Naive thymus-derived CD4-positive, alpha-beta T cell (primary cell): ENCODE measurements at regions not wholly inside any gene's neighbourhood (a gene's known extent, or its start where the extent isn't known, plus 50 kb on each side); places are given as distances from the start of the nearest gene placed in this dataset.

Experiments
- ATAC-seq: fragments of 150-1000 bp; cut with Tn5 transposase; 2 replicates; pipeline ENCODE4 v1.10.0; 2021; ENCODE audit warnings: mild to moderate bottlenecking, moderate library complexity
- CTCF ChIA-PET: fragments of 350-600 bp; sonication (Branson Sonifier 250); formaldehyde crosslinking; loops from one replicate; lab custom pipeline; 2021; ENCODE audit warnings: antibody characterized with exemption; lab: Charles Lee
- POLR2A ChIA-PET: fragments of 350-600 bp; sonication (Branson Sonifier 250); formaldehyde crosslinking; loops from one replicate; lab custom pipeline; 2021; ENCODE audit warnings: antibody characterized with exemption, inconsistent platforms; lab: Charles Lee
- DNase-seq, 9 donors: peaks; one replicate each; pipeline versions ENCODE4 v3.0.0 to v3.0.0-alpha.2; 2020 to 2022; ENCODE audit warnings: mixed read lengths in 1 of 9
- H3K27ac ChIP-seq: one replicate; pipeline ENCODE4 v1.7.0; 2013; ENCODE audit warnings: mild to moderate bottlenecking, low read depth, low read length, moderate library complexity
- H3K27me3 ChIP-seq, 2 donors: one replicate each; pipeline ENCODE4 v1.7.0; 2013; ENCODE audit warnings: low read length in 2 of 2, mild to moderate bottlenecking in 2 of 2, moderate library complexity in 2 of 2; ENCODE audit not compliant: control insufficient read depth in 2 of 2, insufficient read depth in 2 of 2
- H3K36me3 ChIP-seq, 3 experiments: 1 replicate in 2 of 3; 2 replicates in 1 of 3; pipeline ENCODE4 v1.7.0; 2013; ENCODE audit warnings: low read length in 3 of 3, mild to moderate bottlenecking in 3 of 3, moderate library complexity in 1 of 3; ENCODE audit not compliant: insufficient read depth in 3 of 3, control insufficient read depth in 2 of 3
- H3K4me1 ChIP-seq, 2 donors: one replicate each; pipeline ENCODE4 v1.7.0; 2013; ENCODE audit warnings: low read length in 2 of 2, mild to moderate bottlenecking in 2 of 2, moderate library complexity in 1 of 2; ENCODE audit not compliant: control insufficient read depth in 2 of 2, insufficient read depth in 2 of 2
- H3K4me3 ChIP-seq: 2 replicates; pipeline ENCODE4 v1.7.0; 2013; ENCODE audit warnings: mild to moderate bottlenecking, low read length
- H3K9me3 ChIP-seq, 3 experiments: 1 replicate in 2 of 3; 2 replicates in 1 of 3; pipeline ENCODE4 v1.7.0; 2013; ENCODE audit warnings: low read length in 3 of 3; ENCODE audit not compliant: control insufficient read depth in 2 of 3
- H3K27ac Mint-ChIP-seq, 9 donors: one replicate each; pipeline ENCODE4 v1.8.0; 2020 to 2022; ENCODE audit warnings: mixed read lengths in 9 of 9, mild to moderate bottlenecking in 8 of 9, moderate library complexity in 5 of 9, inconsistent platforms in 2 of 9
- H3K27me3 Mint-ChIP-seq, 5 donors: one replicate each; pipeline ENCODE4 v1.8.0; 2021 to 2022; ENCODE audit warnings: mixed read lengths in 5 of 5, mild to moderate bottlenecking in 1 of 5
- H3K36me3 Mint-ChIP-seq, 5 donors: one replicate each; pipeline ENCODE4 v1.8.0; 2020 to 2022; ENCODE audit warnings: mixed read lengths in 5 of 5, mild to moderate bottlenecking in 3 of 5, inconsistent platforms in 1 of 5
- H3K4me1 Mint-ChIP-seq, 7 donors: one replicate each; pipeline ENCODE4 v1.8.0; 2020 to 2022; ENCODE audit warnings: mixed read lengths in 7 of 7, mild to moderate bottlenecking in 3 of 7, inconsistent platforms in 1 of 7
- H3K4me3 Mint-ChIP-seq, 10 donors: one replicate each; pipeline ENCODE4 v1.8.0; 2020 to 2022; ENCODE audit warnings: mild to moderate bottlenecking in 10 of 10, mixed read lengths in 10 of 10, moderate library complexity in 6 of 10, inconsistent platforms in 2 of 10
- H3K9me3 Mint-ChIP-seq, 11 donors: one replicate each; pipeline ENCODE4 v1.8.0; 2020 to 2022; ENCODE audit warnings: mixed read lengths in 11 of 11, mild to moderate bottlenecking in 4 of 11, inconsistent platforms in 1 of 11, moderate library complexity in 1 of 11
- intact Hi-C, 2 donors: fragments of 100-400 bp; cut with micrococcal nuclease; formaldehyde crosslinking; loops; one replicate each; pipeline ENCODE4 v1.15.1; 2023

DNA sequence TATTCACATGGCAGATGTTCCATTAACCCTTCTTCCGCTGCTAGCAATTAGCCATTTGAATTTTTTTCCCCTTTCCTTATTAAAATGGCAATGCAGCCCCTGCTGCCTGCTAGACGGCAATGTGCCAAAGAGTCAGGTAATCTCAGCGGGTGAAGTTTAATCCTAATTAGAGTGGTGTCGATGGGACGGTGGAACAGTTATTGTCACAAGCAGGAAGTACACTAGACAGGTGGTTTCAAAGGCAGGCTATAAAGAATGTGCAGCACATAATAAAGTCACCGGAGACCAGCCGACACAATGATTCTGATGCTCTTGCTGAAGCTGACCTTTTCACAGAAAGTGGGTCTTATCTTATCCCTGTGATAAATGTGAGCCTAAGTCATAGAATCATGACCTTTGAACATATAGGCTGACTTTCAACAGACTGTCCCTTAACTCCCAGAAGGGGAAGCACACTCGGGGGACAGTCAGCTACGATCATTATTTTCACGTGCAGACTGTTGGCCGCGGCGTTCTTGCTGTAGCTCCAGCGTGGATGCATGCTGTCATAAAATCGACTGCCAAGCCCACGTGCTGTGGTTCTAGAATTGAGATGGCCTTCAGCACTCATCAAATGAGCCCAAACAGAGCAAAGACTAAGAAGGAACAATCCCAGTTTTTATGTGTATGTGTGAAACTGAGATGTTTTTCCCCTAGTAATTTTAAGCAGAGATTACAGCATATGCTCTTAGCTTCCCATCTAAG lies 926.2 kb upstream of the SOX11 start:
- no peaks in the 10 kb centered on the region for H3K4me1 ChIP-seq
- Mint-ChIP-seq H3K27me3 (no peaks in the 10 kb centered on the region), H3K27ac (no peak overlapping the region), H3K4me1 (peaks cover 0 to 1% (median 0%) of the 10 kb centered on the region in 7 donors), H3K9me3 (peaks cover 0 to 17% (median 5%) of the 10 kb centered on the region in 11 donors), H3K4me3 (no peak overlapping the region), H3K36me3 (no peaks in the 10 kb centered on the region)
- no peak for DNase-seq
- no peak for ATAC-seq
- no peaks in the 10 kb centered on the region for H3K27me3 ChIP-seq
- ChIA-PET CTCF (no interaction called here), POLR2A (no interaction called here)
- H3K9me3 ChIP-seq, result no peaks in the 10 kb centered on the region
- no peak overlapping the region for H3K27ac ChIP-seq
- no peaks in the 10 kb centered on the region for H3K36me3 ChIP-seq
- intact Hi-C loops, result no loop called here
- no peak overlapping the region for H3K4me3 ChIP-seq

- Mint-ChIP-seq H3K4me1 (no peaks in the 10 kb centered on the region), H3K27ac (no peak overlapping the region), H3K4me3 (no peak overlapping the region), H3K36me3 (no peaks in the 10 kb centered on the region), H3K27me3 (no peaks in the 10 kb centered on the region), H3K9me3 (peaks cover under 1 to 18% (median 8%) of the 10 kb centered on the region in 11 donors)
- no peak overlapping the region for H3K27ac ChIP-seq
- H3K27me3 ChIP-seq, result no peaks in the 10 kb centered on the region
- no peak for ATAC-seq
- ChIA-PET POLR2A (no interaction called here), CTCF (no interaction called here)
- intact Hi-C loops, result no loop called here
- no peaks in the 10 kb centered on the region for H3K36me3 ChIP-seq
- H3K4me1 ChIP-seq, result no peaks in the 10 kb centered on the region
- H3K9me3 ChIP-seq, result no peaks in the 10 kb centered on the region
- DNase-seq, result no peak
- no peak overlapping the region for H3K4me3 ChIP-seq
Measured at GRCh38 chr2:4775668-4776067, 916.5 kb upstream of the SOX11 start.

GRCh38 chr2:4780679-4781078 lies 911.5 kb upstream of the SOX11 start:
- no peak for DNase-seq

DNA sequence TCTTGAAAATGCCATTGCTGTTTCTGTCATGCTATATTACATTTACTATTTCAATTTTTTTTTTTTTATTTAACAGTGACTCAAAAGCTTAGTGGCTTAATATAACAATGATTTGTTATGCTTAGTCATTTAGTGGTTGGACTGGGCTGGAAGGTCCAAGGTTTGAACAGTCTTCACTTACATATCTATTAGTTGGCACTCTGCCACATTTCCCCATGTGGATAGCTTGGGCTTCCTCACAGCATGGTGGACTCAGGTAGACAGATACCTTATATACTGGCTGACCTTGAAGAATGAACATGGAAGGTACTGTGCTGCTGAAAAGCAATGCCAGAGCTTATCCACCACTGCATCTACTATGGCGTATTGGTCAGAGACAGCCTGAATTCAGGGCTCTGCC lies 909.5 kb upstream of the SOX11 start:
- Mint-ChIP-seq H3K27ac (no peak overlapping the region), H3K36me3 (no peaks in the 10 kb centered on the region), H3K27me3 (no peaks in the 10 kb centered on the region), H3K4me1 (no peaks in the 10 kb centered on the region), H3K9me3 (peaks cover 11 to 48% (median 16%) of the 10 kb centered on the region in 11 donors), H3K4me3 (no peak overlapping the region)
- CTCF ChIA-PET, result no interaction called here
- intact Hi-C loops, result no loop called here
- Histone ChIP-seq H3K27ac (no peak overlapping the region), H3K27me3 (no peaks in the 10 kb centered on the region), H3K9me3 (peaks cover 0 to 10% (median 0%) of the 10 kb centered on the region in 3 experiments), H3K36me3 (no peaks in the 10 kb centered on the region), H3K4me1 (no peaks in the 10 kb centered on the region), H3K4me3 (no peak overlapping the region)
- POLR2A ChIA-PET, result no interaction called here
- no peak for DNase-seq
- no peak for ATAC-seq

More at GRCh38 chr2:4780679-4781078, 911.5 kb upstream of the SOX11 start:
- Mint-ChIP-seq H3K4me1 (no peaks in the 10 kb centered on the region), H3K9me3 (peaks cover 5 to 37% (median 9%) of the 10 kb centered on the region in 11 donors), H3K4me3 (no peak overlapping the region), H3K36me3 (no peaks in the 10 kb centered on the region), H3K27me3 (no peaks in the 10 kb centered on the region), H3K27ac (no peak overlapping the region)
- Histone ChIP-seq H3K27ac (no peak overlapping the region), H3K4me3 (no peak overlapping the region), H3K9me3 (peaks cover 0 to 6% (median 0%) of the 10 kb centered on the region in 3 experiments), H3K36me3 (no peaks in the 10 kb centered on the region), H3K27me3 (no peaks in the 10 kb centered on the region), H3K4me1 (no peaks in the 10 kb centered on the region)
- POLR2A ChIA-PET, result no interaction called here
- intact Hi-C loops, result no loop called here
- ATAC-seq, result no peak
- CTCF ChIA-PET, result no interaction called here

DNA sequence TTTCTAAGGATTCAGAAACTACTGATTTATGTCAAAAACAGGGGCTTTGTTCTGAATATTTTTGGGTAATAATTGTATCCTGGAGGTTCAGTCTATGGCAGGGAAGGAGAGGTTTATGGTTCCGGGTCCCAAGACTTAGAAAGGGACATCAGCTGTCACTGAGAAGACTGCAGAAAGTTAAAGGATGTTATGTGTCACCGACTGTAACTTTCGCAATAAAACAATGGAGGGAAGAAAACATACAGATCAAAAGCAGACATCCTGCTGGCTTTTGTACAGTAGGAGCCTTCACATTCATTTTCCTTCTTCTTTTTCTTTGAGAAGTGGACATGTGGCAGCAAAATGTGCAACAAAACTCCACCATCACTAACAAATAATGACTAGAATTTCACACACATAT lies 900.7 kb upstream of the SOX11 start:
- Histone ChIP-seq H3K27ac (no peak overlapping the region), H3K4me1 (no peaks in the 10 kb centered on the region), H3K9me3 (peaks cover 0 to 8% (median 0%) of the 10 kb centered on the region in 3 experiments), H3K4me3 (no peak overlapping the region), H3K36me3 (no peaks in the 10 kb centered on the region), H3K27me3 (no peaks in the 10 kb centered on the region)
- Mint-ChIP-seq H3K27me3 (no peaks in the 10 kb centered on the region), H3K4me3 (no peak overlapping the region), H3K27ac (no peak overlapping the region), H3K4me1 (no peaks in the 10 kb centered on the region), H3K36me3 (peaks cover 0 to 3% (median 0%) of the 10 kb centered on the region in 5 donors), H3K9me3 (peaks cover 5 to 38% (median 14%) of the 10 kb centered on the region in 11 donors)
- intact Hi-C loops, result no loop called here
- ChIA-PET POLR2A (no interaction called here), CTCF (no interaction called here)
- DNase-seq (no peak), ATAC-seq (no peak)

GRCh38 chr2:4792126-4792525 lies 900.1 kb upstream of the SOX11 start:
- Mint-ChIP-seq H3K4me3 (no peak overlapping the region), H3K27ac (no peak overlapping the region), H3K27me3 (no peaks in the 10 kb centered on the region), H3K9me3 (peaks cover 3 to 32% (median 13%) of the 10 kb centered on the region in 11 donors), H3K36me3 (peaks cover 0 to 3% (median 0%) of the 10 kb centered on the region in 5 donors), H3K4me1 (no peaks in the 10 kb centered on the region)
- Histone ChIP-seq H3K4me1 (no peaks in the 10 kb centered on the region), H3K36me3 (no peaks in the 10 kb centered on the region), H3K9me3 (peaks cover 0 to 8% (median 0%) of the 10 kb centered on the region in 3 experiments), H3K27me3 (no peaks in the 10 kb centered on the region), H3K4me3 (no peak overlapping the region), H3K27ac (no peak overlapping the region)
- DNase-seq (no peak), ATAC-seq (no peak)
- CTCF ChIA-PET, result no interaction called here
- POLR2A ChIA-PET, result no interaction called here
- intact Hi-C loops, result no loop called here

GRCh38 chr2:4803396-4803795 lies 888.8 kb upstream of the SOX11 start:
- CTCF ChIA-PET, result no interaction called here
- Histone ChIP-seq H3K4me3 (no peak overlapping the region), H3K36me3 (no peaks in the 10 kb centered on the region), H3K27ac (no peak overlapping the region), H3K4me1 (no peaks in the 10 kb centered on the region), H3K9me3 (peaks cover 0 to 4% (median 0%) of the 10 kb centered on the region in 3 experiments), H3K27me3 (no peaks in the 10 kb centered on the region)
- H3K4me3 Mint-ChIP-seq, result no peak overlapping the region
- ATAC-seq (no peak), DNase-seq (no peak)
- no peaks in the 10 kb centered on the region for H3K36me3 Mint-ChIP-seq
- intact Hi-C loops, result no loop called here
- no peak overlapping the region for H3K27ac Mint-ChIP-seq
- no peaks in the 10 kb centered on the region for H3K27me3 Mint-ChIP-seq
- POLR2A ChIA-PET, result no interaction called here
- H3K4me1 Mint-ChIP-seq, result no peaks in the 10 kb centered on the region
- H3K9me3 Mint-ChIP-seq, result peaks cover 0 to 25% (median 2%) of the 10 kb centered on the region in 11 donors
